ENCODE measurements at regions not wholly inside any gene's neighbourhood (a gene's known extent, or its start where the extent isn't known, plus 50 kb on each side); places are given as distances from the start of the nearest gene placed in this dataset.

DNA sequence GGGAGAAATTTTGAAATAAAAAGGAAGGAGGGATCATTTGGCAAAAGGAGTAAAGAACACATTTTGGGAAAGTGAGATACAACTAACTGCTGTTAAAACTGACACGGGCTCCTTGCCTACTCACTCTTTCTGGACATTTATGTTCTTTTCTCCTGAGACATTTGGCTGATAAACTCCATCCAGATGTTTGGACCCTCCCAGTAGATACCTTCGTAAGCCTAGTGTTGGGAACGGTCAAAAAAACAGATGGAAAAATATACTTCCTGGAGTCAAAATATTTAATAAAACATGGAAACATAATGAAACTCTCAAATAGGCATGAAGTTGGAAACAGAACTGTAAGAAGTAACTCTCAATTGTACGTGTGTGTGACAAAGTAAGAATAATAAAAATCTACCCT, 360.1 kb upstream of the RIOK2 start (continued):
- TF ChIP-seq RAD21 (IDR thresholded peaks at IDR 0.05 in 1 of 2, conservative IDR thresholded peaks at IDR 0.05 in 1 of 2; ENCODE audit: low read depth in 2 of 2, low read length in 2 of 2) (no peak), SUZ12 (IDR thresholded peaks at IDR 0.05; ENCODE audit: low read length) (no peak), SIX5 (IDR thresholded peaks at IDR 0.05; ENCODE audit: low read depth, low read length) (no peak), NANOG (IDR thresholded peaks at IDR 0.05; ENCODE audit: insufficient read depth, low read depth, low read length, poor library complexity, severe bottlenecking) (no peak), ZNF274 (IDR thresholded peaks at IDR 0.05; ENCODE audit: borderline replicate concordance, extremely low read depth, low read length) (no peak)

All from H1 (cell line).